Fibroblast of mammary gland (primary cell): ENCODE measurements at regions not wholly inside any gene's neighbourhood (a gene's known extent, or its start where the extent isn't known, plus 50 kb on each side); places are given as distances from the start of the nearest gene placed in this dataset.

Experiments used
- DNase-seq: peaks from one replicate; pipeline ENCODE4 v3.0.0-alpha.2; 2010; ENCODE audit warnings: low read depth
- H3K4me3 ChIP-seq: 2 replicates; pipeline ENCODE4 v1.5.1; 2011; ENCODE audit warnings: low read depth, mild to moderate bottlenecking, low read length, moderate library complexity; ENCODE audit not compliant: control insufficient read depth
- CTCF ChIP-seq: conservative IDR thresholded peaks from 2 replicates; pipeline ENCODE4 v1.5.1; 2011; ENCODE audit warnings: low read depth, low read length, inconsistent platforms; ENCODE audit not compliant: control insufficient read depth, insufficient read depth

DNA sequence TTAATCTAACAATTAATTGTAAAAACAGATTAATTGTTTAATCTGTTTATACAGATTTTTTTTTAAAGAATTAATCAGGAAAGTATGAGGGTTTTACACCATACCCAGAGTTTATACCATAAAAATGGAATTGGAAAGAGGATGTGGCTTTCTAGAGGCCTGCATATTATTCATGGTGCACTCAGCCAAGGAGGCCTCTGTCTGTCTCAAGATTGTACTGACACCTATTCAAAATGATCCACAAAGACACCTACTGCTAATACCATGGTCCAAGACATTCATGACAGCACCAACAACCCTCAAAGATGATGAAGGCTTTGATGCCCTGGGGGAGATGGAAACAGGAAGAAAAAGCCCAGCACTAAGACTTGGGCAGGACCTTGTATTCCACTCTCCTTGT, 58.1 kb upstream of the MAST4 start:
- DNase-seq, result no peak
- no peak overlapping the region for H3K4me3 ChIP-seq
- TF ChIP-seq CTCF, result no peak

GRCh38 chr5:66538531-66538930, 57.7 kb upstream of the MAST4 start:
- H3K4me3 ChIP-seq, result no peak overlapping the region
- no peak for TF ChIP-seq CTCF
- DNase-seq, result no peak

GRCh38 chr5:66540078-66540477, 56.1 kb upstream of the MAST4 start:
- DNase-seq, result no peak
- no peak overlapping the region for H3K4me3 ChIP-seq
- TF ChIP-seq CTCF, result no peak

- TF ChIP-seq CTCF, result no peak
- no peak overlapping the region for H3K4me3 ChIP-seq
- DNase-seq, result no peak
Measured at GRCh38 chr5:66542711-66543110, 53.5 kb upstream of the MAST4 start.
